Ectodermal cell (in vitro differentiated cells): ENCODE measurements at regions not wholly inside any gene's neighbourhood (a gene's known extent, or its start where the extent isn't known, plus 50 kb on each side); places are given as distances from the start of the nearest gene placed in this dataset.
"Not testable (repeated sequence)": the region's sequence is repeated elsewhere in the genome, so short reads cannot be mapped to it uniquely, and the experiment has no call there.

Experiments
- H3K27ac ChIP-seq: 2 replicates; pipeline ENCODE4 v1.7.0; 2013; ENCODE audit warnings: mild to moderate bottlenecking, low read depth, low read length; ENCODE audit not compliant: insufficient read depth, poor library complexity, severe bottlenecking
- H3K27me3 ChIP-seq: 2 replicates; pipeline ENCODE4 v1.7.0; 2013; ENCODE audit warnings: mild to moderate bottlenecking, low read length; ENCODE audit not compliant: insufficient read depth, control insufficient read depth, poor library complexity, severe bottlenecking
- H3K36me3 ChIP-seq: one replicate; pipeline ENCODE4 v1.7.0; 2013; ENCODE audit warnings: low read length; ENCODE audit not compliant: control insufficient read depth, insufficient read depth
- H3K4me1 ChIP-seq: one replicate; pipeline ENCODE4 v1.7.0; 2013; ENCODE audit warnings: low read length; ENCODE audit not compliant: control insufficient read depth, insufficient read depth
- H3K4me3 ChIP-seq: 2 replicates; pipeline ENCODE4 v1.7.0; 2013; ENCODE audit warnings: low read depth, low read length, control low read depth; ENCODE audit not compliant: insufficient read depth
- H3K9me3 ChIP-seq: 2 replicates; pipeline ENCODE4 v1.7.0; 2013; ENCODE audit warnings: mild to moderate bottlenecking, low read length, moderate library complexity; ENCODE audit not compliant: control insufficient read depth
- WGBS, 2 experiments: methylation state at CpG; one replicate each; pipeline ENCODE4 v1.1.7; 2013; ENCODE audit warnings: missing lambda C conversion rate in 2 of 2; 5-methylcytosine and 5-hydroxymethylcytosine counted together

DNA sequence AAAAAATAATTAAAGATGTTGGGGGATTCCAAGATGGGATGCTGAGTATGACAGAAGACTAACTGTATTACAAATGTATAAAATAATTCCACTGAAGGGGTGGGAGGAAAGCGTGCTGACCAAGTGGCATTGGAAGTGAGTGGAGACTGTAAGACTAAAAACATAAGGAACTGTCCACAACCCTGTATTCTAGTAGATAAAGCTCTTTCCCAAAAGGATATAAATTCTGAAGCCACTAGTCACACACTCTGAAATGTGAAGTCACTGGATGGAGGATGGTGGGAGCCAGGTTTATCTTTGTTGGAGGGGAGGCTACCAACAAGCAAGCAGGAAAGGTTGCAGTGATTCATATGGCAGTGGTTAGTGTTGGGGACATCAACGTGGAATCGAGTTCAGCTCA is 182.8 kb upstream of the PLGLB2 start:
- H3K36me3 ChIP-seq, H3K4me3 ChIP-seq, H3K9me3 ChIP-seq, H3K4me1 ChIP-seq, H3K27me3 ChIP-seq, H3K27ac ChIP-seq: not testable (repeated sequence)
- 100% methylated on average over 1 of the region's 3 CpGs for WGBS, 2 experiments

DNA sequence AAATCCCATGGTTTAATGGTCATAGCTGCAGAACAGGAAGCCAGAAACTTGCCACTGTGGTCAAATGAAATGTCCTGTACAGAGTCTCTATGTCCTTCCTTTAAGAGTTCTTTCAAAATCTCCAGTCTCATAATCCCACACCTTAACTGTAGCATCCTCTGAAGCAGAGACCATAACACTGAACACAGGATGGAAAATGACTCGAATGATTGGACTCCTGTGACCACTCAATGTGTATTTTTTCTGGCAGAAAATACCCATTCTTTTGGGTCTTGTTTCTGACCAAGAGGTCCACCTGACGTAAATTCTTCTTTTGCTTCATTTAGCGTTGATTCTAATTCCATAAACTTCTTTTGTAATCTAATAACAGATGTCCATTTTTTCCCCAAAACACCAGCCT is 181.4 kb upstream of the PLGLB2 start:
- 93 to 95% methylated on average over 3 of the region's 3 CpGs for WGBS, 2 experiments
- H3K9me3 ChIP-seq, H3K4me1 ChIP-seq, H3K27me3 ChIP-seq, H3K36me3 ChIP-seq, H3K4me3 ChIP-seq, H3K27ac ChIP-seq: not testable (repeated sequence)

DNA sequence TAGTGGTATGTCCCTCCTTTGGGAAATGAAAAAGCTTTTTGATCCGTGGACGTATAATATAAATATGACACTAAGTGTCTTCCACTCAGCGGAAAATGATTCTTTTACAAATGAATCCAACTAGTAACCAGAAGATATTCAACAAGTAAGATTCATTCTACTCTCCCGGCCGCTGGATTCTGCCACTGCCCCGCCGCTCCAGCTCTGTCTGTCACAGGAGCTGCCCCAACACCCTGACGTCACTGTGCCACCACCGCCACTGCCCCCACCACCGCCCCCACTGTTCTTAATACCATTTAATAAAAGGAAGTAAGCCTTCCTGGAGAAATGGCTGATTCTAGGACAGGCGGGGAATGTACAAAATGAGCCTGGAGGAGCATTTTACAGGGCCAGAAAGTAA is 180.8 kb upstream of the PLGLB2 start:
- not testable (repeated sequence) for H3K4me1 ChIP-seq, H3K27me3 ChIP-seq, H3K27ac ChIP-seq, H3K4me3 ChIP-seq, H3K36me3 ChIP-seq, H3K9me3 ChIP-seq
- WGBS, 2 experiments: 87 to 94% methylated on average over 3 of the region's 11 CpGs

DNA sequence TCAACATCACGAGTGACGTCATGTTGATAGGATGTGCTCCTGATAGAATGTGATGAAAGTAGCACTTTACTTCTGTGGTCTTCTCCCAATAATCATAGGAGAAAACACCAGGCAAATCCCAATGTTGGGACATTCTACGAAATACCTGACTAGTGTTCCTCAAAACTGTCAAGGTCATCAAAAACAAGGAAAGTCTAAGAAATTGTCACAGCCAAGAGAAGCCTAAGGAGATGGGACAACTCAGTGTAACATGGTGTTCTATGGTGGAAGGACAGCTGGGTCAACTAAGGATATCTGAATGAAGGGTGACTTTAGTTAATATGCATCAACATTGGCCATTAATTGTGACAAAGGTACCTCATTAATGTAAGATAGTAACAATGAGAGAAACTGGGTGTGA is 180.0 kb upstream of the PLGLB2 start:
- H3K27ac ChIP-seq, H3K9me3 ChIP-seq, H3K4me3 ChIP-seq, H3K27me3 ChIP-seq, H3K4me1 ChIP-seq, H3K36me3 ChIP-seq: not testable (repeated sequence)
- WGBS, 2 experiments: no CpG with 5 or more reads among the region's 3 CpGs

DNA sequence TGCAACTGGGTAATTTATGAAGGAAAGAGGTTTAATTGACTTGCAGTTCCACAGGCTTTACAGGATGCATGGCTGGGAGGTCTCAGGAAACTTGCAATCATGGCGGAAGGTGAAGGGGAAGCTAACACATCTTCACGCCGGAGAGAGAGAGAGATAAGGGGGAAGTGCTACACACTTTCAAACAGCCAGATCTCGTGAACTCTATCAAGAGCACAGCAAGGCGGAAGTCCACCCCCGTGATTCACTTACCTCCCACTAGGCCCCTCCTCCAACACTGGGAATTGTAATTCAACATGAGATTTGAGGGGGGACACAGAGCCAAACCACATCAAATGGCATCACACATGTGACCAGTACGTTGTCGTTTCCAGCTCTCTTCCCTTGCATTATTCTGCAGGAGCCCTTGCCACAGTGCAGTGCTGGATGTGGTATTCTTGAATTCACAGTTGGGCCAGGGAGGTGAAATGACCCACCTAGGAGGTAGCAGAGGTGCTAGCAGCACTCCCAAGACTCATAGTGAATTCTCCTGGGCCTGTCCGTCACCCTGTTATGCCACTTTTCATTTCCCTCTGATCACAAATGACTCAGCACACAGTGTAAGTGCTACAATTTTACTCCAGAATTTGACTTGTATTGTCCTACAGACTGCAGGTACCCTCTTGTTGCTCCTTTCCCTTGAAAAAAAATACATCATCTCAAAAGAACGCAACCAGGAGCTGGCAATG is 179.2 kb upstream of the PLGLB2 start:
- not testable (repeated sequence) for H3K27ac ChIP-seq, H3K4me3 ChIP-seq, H3K9me3 ChIP-seq, H3K27me3 ChIP-seq, H3K4me1 ChIP-seq, H3K36me3 ChIP-seq
- WGBS, 2 experiments: 86 to 89% methylated on average over 8 of the region's 10 CpGs

DNA sequence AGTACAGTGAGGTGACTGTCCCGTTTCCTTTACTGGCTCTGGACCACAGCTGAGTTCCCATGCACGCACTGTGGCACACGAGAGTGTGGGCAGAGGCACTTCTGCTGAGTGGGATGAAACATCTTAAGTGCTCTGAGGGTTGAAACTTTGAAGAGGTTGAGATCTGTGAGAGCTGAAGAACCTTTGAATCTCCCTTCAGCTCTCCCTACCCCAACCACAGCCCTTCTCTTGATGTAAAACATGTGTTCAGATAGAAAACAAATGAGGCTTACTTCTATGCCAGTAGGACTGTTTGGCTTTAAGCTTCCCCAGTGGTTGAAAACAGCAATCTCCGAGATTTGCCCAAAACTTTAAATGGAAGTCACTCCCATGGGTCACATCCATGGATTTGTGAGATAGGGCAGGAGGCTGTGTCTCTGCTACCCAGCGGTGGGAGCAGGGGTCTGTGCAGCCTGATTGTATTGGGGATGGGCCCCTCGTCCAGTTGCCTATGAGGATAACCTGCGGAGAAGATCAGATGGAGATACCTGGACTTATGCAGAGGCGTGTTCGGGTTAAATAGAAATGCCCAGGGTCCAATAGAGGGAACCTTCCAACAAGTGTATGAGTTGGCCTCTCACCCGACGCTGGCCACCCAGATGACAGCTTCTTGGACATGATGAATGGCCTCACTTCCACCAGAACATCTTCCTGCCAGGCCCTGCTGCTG is 178.0 kb upstream of the PLGLB2 start:
- H3K4me1 ChIP-seq, H3K27ac ChIP-seq, H3K27me3 ChIP-seq, H3K9me3 ChIP-seq, H3K4me3 ChIP-seq, H3K36me3 ChIP-seq: not testable (repeated sequence)
- 99% methylated on average over 5 to 7 of the region's 11 CpGs for WGBS, 2 experiments

DNA sequence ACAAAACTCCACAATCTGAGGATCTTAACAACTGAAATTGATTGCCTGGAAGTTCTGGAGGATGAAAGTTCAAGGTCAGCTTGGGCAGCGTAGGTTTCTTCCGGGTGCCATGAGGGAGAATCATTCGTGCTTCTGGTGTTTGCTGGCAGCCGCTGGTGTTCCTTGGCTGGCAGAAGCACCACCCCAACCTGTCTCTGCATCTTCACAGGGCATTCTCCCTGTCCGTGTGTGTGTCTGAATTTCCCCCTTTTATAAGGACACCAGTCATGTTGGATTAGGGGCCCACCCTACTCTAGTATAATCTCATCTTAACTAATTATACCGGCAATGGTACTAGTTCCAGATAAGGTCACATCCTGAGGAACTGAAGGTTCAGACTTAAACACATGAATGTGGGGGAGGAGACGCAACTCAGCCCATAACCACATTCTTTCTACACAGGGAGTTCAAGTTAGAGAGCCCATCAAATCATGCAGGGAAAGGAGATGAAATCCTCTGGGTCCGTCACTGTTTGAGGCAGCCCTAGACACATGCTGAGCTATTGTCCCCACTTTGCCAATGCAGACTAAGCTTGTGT is 175.9 kb upstream of the PLGLB2 start:
- H3K4me3 ChIP-seq, H3K36me3 ChIP-seq, H3K4me1 ChIP-seq, H3K27me3 ChIP-seq, H3K27ac ChIP-seq, H3K9me3 ChIP-seq: not testable (repeated sequence)
- 90% methylated on average over 2 of the region's 8 CpGs for WGBS, 2 experiments

DNA sequence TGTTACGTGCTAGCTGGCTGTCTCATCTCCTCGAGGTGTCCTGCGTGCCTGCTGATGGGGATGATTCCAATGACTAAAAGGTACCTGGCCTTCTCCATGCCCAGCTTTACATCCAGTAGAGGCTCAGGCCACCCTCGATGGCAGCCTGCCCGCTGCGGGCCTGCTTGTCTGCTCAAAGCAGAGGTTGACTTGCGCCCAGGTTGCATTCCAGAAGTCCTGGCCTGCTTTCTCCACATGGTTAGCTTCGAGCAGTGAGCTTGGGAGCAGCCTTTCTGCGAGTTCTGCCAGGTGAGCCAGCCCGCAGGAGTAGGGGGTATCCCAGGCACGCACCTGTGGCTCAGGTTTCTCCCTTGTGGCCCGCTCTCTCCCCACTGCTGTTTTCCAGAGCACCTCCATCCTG is 175.0 kb upstream of the PLGLB2 start:
- not testable (repeated sequence) for H3K9me3 ChIP-seq, H3K27ac ChIP-seq, H3K4me1 ChIP-seq, H3K4me3 ChIP-seq, H3K27me3 ChIP-seq, H3K36me3 ChIP-seq
- WGBS, 2 experiments: 99 to 100% methylated on average over 4 of the region's 12 CpGs

DNA sequence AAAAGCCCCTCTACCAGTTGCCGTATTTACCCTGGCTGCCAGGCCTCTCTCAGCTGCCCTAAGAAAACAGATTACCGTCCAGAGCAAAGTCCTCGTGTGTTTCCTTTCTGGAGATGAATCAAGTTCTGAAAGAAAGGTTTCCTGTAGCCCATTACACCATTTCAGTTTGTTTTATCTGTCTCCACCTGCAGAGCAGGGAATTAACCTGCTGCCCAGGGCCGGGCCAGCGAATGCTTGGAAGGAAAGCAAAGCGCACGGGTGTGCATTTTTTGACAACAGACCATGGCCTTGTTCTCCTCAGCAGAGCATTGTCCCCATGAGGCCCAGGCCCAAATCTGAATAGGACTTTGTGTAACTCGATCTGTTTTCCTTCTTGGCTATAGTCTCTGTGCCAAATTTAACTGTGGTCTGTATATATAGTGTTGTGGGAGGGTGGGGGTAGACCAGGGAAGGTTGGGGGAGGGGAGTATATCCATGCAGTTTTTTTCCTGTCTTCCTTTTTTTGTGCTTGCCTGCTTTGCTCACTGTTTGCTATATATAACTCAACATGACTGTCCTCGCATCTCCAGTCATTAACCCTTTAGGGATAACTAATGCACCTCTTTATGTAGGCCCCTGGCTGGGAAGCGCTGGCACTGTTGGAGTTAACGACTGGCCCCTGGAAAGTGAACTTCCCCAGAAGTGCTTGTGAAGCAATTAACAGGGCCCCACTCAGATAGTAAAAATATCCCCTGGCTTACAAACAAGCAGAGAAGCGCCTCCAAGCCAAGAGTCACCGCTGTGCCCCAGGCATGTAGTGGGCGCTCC is 174.3 kb upstream of the PLGLB2 start:
- 68 to 72% methylated on average over 4 of the region's 14 CpGs for WGBS, 2 experiments
- not testable (repeated sequence) for H3K36me3 ChIP-seq, H3K27ac ChIP-seq, H3K9me3 ChIP-seq, H3K27me3 ChIP-seq, H3K4me1 ChIP-seq, H3K4me3 ChIP-seq
